GM19240 (cell line): ENCODE measurements at regions not wholly inside any gene's neighbourhood (a gene's known extent, or its start where the extent isn't known, plus 50 kb on each side); places are given as distances from the start of the nearest gene placed in this dataset.

Experiments used
- DNase-seq: peaks from one replicate; pipeline ENCODE4 v3.0.0; 2011; ENCODE audit warnings: low spot score; ENCODE audit not compliant: insufficient read length

DNA sequence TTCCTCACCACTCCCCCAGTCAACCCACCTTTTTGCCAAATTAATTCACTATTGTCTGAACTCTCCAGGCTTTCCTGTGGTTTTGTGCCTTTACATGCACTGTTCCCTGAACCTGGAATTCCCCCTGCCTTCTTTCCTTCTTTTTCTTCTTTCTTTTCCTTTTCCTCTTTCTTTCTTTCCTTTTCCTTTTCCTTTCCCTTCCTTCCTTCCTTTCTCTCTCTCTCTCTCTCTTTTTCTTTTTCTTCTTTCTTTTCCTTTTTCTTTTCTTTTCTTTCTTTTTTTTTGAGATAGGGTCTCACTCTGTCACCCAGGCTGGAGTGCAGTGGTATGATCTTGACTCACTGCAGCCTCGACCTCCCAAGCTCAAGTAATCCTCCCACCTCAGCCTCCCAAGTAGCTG, 56.6 kb upstream of the CDC42BPA start:
- DNase-seq, result no peak

DNA sequence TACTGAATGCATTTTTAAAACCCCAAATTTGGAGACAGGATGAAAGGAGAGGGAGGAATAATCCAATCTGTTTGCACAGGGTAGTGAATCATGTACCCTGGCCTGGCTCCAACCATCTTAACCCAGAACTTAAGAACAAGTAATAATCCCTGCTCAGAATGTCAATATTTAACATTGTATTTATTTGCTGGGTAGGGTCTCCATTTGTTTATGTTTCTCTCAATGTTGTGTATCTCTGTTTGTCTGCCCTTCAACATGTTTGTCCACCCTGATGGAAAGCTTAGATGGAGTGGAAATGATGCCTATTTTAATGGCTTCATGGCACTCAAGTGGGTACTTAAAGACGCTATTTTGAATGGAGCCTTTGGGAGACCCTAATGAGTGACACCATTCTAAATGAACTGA, 54.4 kb upstream of the CDC42BPA start:
- DNase-seq, result no peak

DNA sequence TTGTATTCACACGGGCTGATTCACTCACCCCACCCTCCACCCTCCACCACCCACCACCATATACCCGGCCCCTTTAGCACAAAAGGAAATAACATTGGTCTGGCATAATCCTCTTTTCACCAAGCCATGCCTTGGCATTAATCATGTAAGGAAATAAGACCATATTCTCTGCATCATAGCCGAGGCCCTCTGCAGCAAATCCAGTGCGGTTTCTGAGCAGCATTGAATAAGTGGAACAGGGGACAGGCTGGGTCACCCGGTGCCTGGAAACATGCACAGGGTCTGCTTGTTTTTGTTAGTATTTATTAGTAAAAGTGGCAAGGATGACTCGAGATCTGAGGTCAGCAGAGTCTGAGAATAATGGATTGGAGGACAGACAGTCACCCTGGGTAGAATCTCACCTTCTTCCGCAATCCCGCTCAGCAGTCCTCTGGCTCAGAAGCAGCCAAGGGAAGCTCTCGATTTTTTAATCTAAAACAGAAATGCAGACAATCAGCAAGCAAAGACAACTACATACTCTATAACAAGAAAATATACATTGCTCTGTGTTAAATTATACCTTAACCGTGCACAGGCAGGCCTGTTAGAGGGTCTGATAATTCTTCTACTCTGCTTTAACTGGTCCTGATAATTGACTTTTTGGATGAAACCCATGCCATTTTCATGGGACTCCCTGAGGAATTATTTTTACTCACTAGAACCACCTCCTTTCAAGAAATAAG, 52.4 kb upstream of the CDC42BPA start:
- no peak for DNase-seq

DNA sequence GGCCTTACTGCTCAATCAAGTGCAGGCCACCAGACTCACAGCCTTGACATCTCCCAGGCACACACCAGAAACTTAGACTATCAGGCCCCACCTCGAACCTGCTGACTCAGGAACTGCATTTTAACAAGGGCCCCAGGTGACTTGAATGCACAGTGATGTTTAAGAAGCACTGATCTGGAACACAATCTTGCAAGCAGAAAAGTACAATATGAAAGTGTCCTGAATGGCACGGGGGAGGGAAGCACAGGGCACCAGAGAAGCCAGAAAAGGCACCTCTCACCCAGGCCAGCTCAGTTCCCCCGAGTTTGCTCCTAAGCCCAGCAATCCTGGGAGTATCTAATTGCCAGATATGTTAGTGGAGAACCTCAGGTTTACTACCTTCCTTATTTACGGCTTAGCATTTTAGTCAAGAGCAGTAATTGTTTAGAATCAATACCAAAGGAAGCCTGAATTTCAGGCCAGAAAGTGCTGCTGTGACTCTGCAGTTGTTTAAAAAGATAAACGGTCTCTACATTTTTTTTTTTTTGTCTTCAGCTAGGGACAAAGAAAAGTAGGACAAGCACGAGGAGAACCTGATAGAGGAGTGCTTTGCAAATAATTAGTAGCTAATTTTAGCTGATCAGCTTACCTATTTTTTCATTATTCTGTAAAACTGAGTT, 50.9 kb upstream of the CDC42BPA start:
- DNase-seq, result no peak
